Umbilical cord (tissue), 1 donor: ENCODE measurements at regions not wholly inside any gene's neighbourhood (a gene's known extent, or its start where the extent isn't known, plus 50 kb on each side); places are given as distances from the start of the nearest gene placed in this dataset.
"Not testable (repeated sequence)": the region's sequence is repeated elsewhere in the genome, so short reads cannot be mapped to it uniquely, and the experiment has no call there.

ENCODE experiments used
- DNase-seq: peaks from one replicate; pipeline ENCODE4 v3.0.0-alpha.2; 2015; ENCODE audit warnings: low spot score

- peak; percentile 13 for DNase-seq
Observed at GRCh38 chr13:24931450-24932251, 164.3 kb upstream of the PABPC3 start.

DNA sequence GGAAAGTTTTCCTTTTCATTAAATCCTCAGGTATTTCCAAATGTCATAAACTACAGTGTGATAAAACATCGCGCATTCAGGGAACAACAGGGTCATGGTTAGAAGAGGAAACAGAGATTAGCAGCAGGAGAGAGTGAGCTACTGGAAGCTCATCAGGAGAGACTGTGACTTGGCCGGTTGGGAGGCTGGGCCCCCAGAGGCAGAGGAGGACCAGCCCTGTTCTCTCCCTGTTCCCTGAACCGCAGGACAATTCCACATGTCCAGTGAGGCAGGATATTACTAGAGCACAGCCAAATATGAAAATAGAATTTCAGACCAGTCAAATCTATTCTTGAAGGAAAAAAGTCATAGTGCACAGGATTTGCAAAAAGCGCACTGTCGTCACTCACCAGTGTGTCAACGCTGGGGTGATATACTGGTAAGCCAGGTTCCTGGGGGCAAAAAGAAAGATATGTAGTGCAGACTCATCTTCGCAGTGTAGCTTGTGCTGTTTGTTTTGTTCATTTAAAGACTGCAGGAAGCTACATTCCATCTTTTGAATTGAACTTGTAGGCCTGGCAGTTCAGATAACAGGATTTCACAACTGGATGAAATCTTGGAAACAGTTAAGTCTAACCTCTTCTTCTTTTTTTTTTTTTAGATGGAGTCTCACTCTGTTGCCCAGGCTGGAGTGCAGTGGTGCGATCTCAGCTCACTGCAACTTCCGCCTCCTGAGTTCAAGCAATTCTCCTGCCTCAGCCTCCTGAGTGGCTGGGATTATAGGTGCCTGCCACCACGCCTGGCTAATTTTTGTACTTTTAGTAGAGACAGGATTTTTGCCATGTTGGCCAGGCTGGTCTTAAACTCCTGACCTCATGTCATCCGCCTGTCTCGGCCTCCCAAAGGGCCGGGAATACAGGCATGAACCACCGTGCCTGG, 162.6 kb upstream of the PABPC3 start:
- peak; percentile 52 for DNase-seq

DNA sequence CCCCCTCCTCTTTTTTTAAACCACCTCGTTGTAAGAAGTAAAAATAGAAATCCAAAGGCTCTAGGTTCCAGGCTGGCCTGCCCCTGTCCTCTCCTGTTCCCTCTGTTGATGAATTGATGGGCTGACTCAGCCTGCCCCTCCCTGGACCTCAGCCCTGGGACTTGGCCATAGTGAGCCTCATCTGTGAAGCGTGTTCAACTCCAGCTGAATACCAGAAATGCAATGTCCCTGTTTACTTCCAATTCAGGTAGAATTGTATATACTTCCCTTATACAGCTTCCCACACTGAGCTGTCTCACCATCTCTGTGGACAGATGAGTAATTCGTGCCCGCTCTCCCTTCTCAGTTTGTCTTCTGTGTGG, 161.9 kb upstream of the PABPC3 start:
- not testable (repeated sequence) for DNase-seq

GRCh38 chr13:24938966-24939365, 157.0 kb upstream of the PABPC3 start:
- DNase-seq = no peak

DNA sequence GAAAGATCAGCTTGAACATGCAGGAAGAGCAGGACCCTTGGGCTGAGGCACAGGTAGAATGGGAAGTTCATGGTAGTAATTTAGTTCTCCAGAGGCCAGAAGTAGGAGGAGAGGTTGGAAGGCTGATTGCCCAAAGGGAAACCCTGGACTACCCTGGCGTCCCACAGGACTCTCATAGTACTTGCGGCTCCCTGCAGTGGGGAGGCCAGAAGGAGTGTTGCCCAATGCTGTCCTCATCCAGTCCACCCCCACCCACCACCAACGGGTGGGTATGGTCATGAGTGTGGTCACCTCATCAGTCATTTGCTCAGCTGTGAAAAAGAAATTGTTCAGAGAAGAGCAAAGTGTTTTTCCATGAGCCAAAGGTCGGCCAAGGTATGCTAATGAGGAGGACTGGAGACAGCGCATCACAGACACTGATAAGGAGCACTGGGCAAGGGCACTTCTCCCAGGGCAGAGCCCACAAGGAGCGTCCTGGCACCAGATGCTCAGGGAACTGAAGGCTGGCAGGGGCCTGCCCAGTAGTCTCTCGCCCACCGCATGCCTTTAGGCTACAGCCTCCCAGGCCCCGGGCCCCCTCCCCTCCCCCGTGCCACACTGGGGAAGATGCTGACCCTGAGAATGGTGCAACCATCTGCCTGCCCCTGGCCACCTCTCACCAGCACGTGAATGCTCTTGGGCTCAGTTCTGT, 154.8 kb upstream of the PABPC3 start:
- not testable (repeated sequence) for DNase-seq

GRCh38 chr13:24943136-24943535, 152.8 kb upstream of the PABPC3 start:
- no peak for DNase-seq

GRCh38 chr13:24944073-24944472, 151.9 kb upstream of the PABPC3 start:
- DNase-seq = not testable (repeated sequence)

DNA sequence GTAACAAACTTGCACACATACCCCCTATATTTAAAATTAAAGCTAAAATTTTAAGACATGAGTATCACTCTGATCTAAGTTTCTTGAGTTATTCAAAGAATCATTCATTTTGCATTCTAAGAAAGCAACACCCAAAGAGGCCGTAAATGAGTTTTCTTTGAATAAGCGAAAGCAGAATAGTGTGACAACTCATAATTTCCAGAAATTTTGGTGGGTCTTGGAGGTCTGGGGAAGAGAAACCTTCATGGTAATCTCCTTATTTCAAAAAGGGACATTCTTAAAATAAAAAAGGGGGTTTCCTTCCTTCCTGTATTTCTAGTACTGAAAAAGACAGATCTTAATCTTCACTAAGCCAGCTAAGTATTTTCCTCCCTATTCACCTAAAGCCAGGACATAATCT, 147.0 kb upstream of the PABPC3 start:
- not testable (repeated sequence) for DNase-seq

GRCh38 chr13:24950611-24951010, 145.3 kb upstream of the PABPC3 start:
- DNase-seq = not testable (repeated sequence)

GRCh38 chr13:24967970-24968369, 128.0 kb upstream of the PABPC3 start:
- peak; percentile 15 for DNase-seq

DNA sequence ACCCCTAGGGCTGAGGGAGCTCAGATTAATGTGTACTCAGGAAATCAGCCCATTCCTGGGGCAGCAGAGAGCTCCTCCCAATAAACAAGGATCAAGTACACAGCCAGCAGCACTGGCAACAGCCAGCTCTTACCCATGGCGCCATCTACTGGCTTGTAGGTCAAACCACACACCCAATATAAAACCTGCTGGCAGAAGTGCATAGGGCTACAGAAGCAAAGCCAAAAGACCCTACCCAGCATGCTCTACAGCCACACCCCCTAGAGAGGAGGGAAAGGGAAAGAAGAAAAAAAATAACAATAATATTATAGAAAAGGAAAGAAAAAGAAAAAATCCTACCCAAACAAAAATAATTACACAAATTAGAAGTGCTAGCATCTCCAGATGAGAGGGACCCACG, 127.5 kb upstream of the PABPC3 start:
- not testable (repeated sequence) for DNase-seq

DNA sequence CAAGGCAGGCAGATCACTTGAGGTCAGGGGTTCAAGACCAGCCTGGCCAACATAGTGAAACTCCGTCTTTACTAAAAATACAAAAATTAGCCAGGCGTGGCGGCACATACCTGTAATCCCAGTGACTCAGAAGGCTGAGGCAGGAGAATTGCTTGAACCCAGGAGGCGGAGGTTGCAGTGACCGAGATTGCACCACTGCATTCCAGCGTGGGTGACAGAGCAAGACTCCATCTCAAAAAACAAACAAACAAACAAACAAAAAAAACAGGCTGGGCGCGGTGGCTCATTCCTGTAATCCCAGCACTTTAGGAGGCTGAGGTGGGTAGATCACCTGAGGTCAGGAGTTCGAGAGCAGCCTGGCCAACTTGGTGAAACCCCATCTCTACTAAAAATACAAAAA, 122.8 kb upstream of the PABPC3 start:
- DNase-seq = not testable (repeated sequence)

DNA sequence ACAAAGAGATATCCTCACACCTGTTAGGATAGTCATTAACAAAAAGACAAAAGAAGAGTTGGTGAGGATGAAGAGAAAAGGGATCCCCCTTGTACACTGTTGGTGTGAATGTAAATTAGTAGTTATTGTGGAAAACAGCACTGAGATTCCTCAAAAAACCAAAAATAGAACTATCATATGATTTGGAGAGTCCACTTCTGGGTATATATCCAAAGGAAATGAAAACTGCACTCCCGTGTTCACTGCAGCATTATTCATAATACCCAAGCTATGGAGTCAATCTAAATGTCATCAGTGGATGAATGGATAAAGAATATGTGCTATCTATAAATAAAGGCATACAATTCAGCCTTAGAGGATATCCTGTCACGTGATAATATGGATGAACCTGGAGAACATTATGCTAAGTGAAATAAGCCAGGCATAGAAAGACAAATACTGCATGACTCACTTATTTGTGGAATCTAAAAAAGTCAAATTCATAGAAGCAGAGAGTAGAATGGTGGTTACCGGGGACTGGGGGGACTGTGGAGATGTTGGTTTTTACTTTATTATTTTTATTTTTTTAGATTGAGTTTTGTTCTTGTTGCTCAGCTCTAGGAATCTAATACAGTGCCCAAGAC, 114.6 kb upstream of the PABPC3 start:
- DNase-seq = not testable (repeated sequence)

DNA sequence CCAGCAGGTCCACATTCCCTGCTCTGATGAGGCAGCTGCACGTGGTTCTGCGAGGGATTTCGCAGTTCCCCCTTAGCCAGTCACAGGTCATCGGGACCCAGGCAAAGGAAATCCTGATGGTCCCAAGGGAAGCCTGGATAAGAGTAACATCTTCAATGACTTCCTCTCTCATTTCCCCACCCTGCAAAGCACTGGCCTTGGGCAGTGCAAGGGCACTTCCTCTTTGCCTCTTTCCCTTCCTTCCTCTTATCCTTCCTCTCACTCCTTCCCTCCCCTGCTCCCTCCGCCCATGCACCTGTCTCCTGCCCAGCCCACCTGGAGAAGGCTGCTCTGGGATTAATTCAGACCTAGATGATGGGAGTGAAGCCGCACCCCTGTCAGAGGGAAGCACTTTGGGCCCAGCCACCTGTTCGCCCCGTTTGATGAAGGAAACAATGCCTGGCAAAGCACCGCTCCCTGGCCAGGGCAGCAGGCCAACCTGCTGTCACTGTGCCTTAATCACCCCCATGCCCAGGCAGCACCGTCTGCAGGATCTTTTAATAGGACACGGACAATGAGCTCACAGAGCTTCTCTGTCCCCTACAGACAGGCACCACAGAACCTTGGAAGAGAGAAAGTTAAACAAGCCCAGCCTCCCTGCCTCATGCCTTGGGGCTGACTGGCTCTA, 113.5 kb upstream of the PABPC3 start:
- DNase-seq = no peak

GRCh38 chr13:24983094-24983493, 112.8 kb upstream of the PABPC3 start:
- DNase-seq = no peak

GRCh38 chr13:24984134-24984533, 111.8 kb upstream of the PABPC3 start:
- DNase-seq = no peak

- no peak for DNase-seq
Observed at GRCh38 chr13:24985107-24985506, 110.8 kb upstream of the PABPC3 start.

- DNase-seq = no peak
Observed at GRCh38 chr13:24985896-24986295, 110.0 kb upstream of the PABPC3 start.

DNA sequence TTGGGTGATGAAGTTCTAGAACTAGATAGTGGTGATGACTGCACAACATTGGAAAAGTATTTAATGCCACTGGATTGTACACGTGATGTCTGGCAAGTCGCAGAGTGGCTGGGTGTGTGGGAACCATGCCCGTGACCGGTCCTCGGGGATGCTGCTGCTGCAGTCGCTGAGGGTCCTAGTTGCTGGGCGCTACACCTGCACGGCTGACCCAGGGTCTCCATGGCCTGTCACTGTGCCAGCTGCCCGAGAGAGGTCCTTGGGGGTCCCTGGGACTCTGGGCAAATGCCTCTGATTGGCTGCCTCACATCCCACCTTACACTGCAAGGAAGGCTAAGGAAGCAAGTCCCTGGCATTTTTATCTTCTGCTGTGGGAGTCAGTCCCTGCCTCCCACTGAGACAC, 109.1 kb upstream of the PABPC3 start:
- DNase-seq = no peak

DNA sequence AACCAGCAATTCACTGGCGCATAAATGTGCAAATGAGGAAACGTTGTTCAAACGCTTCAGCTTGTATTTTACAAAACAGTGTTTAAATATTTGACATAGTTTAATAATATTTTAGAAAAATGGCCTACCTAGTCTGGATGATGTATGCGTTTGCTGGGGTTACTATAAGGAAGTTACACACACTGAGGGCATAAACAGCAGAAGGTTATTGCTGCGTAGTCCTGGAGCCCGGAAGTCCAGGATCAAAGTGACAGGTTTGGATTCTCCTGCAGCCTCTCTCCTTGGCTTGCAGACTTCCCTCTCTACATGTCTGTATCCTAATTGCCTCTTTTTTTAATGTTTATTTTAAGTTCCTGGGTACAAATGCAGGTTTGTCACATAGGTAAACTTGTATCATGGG, 106.0 kb upstream of the PABPC3 start:
- DNase-seq = not testable (repeated sequence)

GRCh38 chr13:24992946-24993345, 103.0 kb upstream of the PABPC3 start:
- DNase-seq = not testable (repeated sequence)
